OCI-LY3 (cell line): ENCODE measurements at regions not wholly inside any gene's neighbourhood (a gene's known extent, or its start where the extent isn't known, plus 50 kb on each side); places are given as distances from the start of the nearest gene placed in this dataset.

Source experiments
- CTCF ChIP-seq: fragments of 200-600, 300-600 bp; sonication (generic); IDR thresholded peaks from 2 replicates; pipeline ENCODE4 v1.5.1; 2014; ENCODE audit warnings: antibody characterized with exemption, low read length, low read depth
- EZH2phosphoT487 ChIP-seq: fragments of 200-600 bp; shearing (Covaris generic); IDR thresholded peaks from 2 replicates; pipeline ENCODE4 v1.6.1; 2018; ENCODE audit warnings: antibody characterized with exemption, mixed run types, low read depth

- no peak for TF ChIP-seq CTCF
- TF ChIP-seq EZH2phosphoT487, result no peak
These were observed 303.7 kb upstream of the IRS4 start for GRCh38 chrX:109040057-109040456.
